ENCODE measurements at regions not wholly inside any gene's neighbourhood (a gene's known extent, or its start where the extent isn't known, plus 50 kb on each side); places are given as distances from the start of the nearest gene placed in this dataset.

DNA sequence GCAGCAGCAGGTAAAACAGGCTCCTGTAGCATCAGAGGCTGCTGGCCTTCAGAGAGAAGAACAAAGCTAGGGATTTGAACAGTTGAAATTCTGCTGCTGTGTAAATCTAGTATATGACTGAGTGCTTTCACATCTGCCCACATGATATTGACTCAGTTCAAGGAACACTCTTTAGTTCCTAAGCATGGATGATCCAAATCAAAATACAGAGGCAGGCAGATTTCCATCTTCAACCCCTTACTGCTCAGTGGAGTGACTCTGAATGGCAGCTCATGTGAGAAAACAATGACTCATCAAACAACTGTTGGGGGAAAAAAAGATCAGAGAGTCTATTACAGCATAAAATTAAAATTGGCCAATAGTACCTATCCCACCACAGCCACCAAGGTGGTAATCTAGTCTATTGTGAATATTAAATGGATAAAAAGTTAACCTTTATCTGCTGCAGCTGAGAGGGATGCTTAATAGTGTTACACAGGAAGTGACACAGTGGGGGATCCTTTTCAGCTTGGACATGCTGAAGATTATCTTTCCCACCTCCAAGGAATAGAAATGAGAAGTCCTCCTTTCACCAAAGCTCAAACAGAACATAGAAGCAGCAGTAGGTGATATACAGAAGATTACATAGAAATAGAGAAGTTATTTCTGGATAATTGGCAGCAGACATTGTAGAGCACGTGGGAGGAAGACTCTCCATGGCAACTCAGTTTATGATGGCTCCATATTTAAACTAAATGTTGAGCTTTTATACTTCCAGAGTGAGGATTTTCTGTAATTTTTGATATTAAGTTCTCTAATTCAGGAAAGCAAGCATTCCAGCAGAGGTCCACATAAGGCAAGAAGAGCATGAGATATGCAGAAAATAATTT, 239.7 kb upstream of the ERCC4 start:
- Histone ChIP-seq H3K36me3 (no peaks in the 10 kb centered on the region), H3K27me3 (no peaks in the 10 kb centered on the region), H3K4me1 (no peaks in the 10 kb centered on the region), H3K9me3 (no peaks in the 10 kb centered on the region), H3K4me3 (no peak overlapping the region), H3K27ac (no peak overlapping the region)
- DNase-seq (ENCODE audit: low spot score in 2 of 2), result no peak
- intact Hi-C loops (cut with DNase I), result loop anchor here (10.0 kb wide), 1 partner anchor 65 kb away; no protein-coding TSS in a partner anchor
- TF ChIP-seq, protein P1, sequence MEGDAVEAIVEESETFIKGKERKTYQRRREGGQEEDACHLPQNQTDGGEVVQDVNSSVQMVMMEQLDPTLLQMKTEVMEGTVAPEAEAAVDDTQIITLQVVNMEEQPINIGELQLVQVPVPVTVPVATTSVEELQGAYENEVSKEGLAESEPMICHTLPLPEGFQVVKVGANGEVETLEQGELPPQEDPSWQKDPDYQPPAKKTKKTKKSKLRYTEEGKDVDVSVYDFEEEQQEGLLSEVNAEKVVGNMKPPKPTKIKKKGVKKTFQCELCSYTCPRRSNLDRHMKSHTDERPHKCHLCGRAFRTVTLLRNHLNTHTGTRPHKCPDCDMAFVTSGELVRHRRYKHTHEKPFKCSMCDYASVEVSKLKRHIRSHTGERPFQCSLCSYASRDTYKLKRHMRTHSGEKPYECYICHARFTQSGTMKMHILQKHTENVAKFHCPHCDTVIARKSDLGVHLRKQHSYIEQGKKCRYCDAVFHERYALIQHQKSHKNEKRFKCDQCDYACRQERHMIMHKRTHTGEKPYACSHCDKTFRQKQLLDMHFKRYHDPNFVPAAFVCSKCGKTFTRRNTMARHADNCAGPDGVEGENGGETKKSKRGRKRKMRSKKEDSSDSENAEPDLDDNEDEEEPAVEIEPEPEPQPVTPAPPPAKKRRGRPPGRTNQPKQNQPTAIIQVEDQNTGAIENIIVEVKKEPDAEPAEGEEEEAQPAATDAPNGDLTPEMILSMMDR (IDR thresholded peaks at IDR 0.05), result no peak

DNA sequence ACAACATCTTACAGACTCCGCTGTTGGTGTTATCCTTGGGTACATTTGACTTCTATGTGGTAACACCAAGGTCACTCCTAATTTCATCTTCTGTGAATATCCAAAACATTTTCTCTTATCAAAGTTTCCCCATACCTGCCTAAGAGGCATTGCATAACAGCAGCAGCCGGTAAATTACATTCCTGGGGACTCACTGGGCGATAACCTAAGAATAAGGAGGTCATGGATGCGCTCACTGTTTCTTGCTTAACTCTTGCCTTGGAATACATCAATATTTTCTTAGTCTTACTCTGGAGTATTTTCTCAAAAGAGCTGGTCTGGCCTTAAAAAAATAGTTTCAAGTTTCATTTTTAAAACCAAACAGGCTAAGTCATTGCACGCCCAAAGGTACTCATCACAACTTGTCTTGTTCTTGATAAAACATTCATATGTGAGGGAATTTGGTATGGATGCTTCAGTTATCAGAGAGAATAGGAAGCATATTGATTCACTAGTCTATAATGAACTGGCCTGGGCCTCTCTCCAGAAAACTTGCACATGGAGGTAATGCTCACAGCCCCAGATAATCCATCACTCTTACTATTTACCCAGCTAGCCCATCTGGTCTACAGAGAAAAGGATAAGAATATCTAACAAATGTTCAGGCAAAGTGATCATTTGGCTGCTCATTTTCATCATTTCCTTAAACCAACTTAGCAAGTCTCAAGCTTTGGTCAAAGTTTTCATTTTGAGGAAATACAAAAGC, 235.0 kb upstream of the ERCC4 start:
- DNase-seq (ENCODE audit: low spot score in 2 of 2), result no peak
- Histone ChIP-seq H3K4me1 (no peaks in the 10 kb centered on the region), H3K4me3 (no peak overlapping the region), H3K27ac (no peak overlapping the region), H3K27me3 (no peaks in the 10 kb centered on the region), H3K36me3 (no peaks in the 10 kb centered on the region), H3K9me3 (no peaks in the 10 kb centered on the region)
- TF ChIP-seq, protein P1 (IDR thresholded peaks at IDR 0.05), result no peak
- intact Hi-C loops (cut with DNase I), result loop anchor here (10.0 kb wide), 1 partner anchor 60 kb away; no protein-coding TSS in a partner anchor

DNA sequence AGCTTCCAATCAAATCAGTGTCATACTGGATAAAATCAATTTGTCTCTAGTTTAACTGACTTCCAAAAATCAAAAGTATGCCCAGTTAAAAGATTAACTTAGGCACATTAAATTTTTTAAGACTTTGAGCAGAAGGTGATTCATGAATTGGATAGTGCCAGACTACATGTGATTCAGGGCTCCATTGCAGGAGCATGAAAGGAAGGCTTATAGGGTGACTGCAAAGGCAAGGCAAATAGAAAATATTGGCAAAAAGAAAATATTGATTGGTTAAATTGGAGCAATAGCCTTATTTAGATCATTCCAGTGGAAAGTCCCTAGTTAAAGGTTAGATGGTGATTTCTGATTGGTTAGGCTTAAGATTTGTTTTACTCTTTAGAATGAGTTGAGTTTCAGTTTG, 223.9 kb upstream of the ERCC4 start:
- no peaks in the 10 kb centered on the region for H3K36me3 ChIP-seq
- no peak overlapping the region for H3K4me3 ChIP-seq
- H3K9me3 ChIP-seq, result peaks cover 0 to 17% of the 10 kb centered on the region in 2 donors
- intact Hi-C loops (cut with DNase I), result no loop called here
- DNase-seq (ENCODE audit: low spot score in 2 of 2), result no peak
- H3K27ac ChIP-seq, result no peak overlapping the region
- no peaks in the 10 kb centered on the region for H3K4me1 ChIP-seq
- H3K27me3 ChIP-seq, result no peaks in the 10 kb centered on the region
- TF ChIP-seq, protein P1 (IDR thresholded peaks at IDR 0.05), result no peak

DNA sequence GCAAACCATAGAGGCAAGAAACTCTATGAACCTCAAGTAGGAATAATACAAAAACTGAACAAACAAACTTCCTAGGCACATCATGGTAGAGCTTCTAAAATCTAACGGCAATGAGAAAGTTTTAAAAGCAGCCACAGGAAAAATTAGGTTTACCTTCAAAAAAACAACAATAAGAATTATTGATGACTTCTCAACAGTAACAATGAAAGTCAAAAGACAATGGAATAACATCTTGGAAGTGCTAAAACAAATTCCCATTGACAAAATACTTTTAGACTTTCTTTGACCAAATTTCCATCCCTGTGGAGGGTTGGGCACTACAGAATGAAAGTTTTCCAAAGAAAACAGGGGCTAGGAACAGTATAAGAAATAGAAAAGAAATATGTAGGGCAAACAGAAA, 222.9 kb upstream of the ERCC4 start:
- Histone ChIP-seq H3K9me3 (peaks cover 0 to 17% of the 10 kb centered on the region in 2 donors), H3K4me3 (no peak overlapping the region)
- intact Hi-C loops (cut with DNase I), result no loop called here

DNA sequence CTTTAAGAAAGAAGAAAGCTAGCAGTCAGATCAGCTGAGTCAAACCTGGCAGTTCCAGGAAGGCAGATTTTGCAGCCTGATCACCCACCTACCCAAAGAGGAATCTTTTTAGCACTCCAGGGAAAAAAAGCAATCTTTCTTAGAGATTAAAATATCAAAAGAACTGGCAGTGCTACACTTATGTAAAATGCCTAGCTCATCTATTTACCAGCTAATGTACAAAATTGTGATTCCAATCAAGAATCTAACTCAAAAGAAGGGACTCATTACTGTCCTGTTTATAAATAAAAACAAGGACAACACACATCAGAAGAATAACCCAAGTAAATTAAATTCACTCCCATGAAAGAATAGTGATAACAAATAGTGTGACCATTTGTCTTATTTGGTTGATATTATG, 222.4 kb upstream of the ERCC4 start:
- Histone ChIP-seq H3K36me3 (no peaks in the 10 kb centered on the region), H3K27me3 (no peaks in the 10 kb centered on the region), H3K4me1 (peaks cover 0 to 3% of the 10 kb centered on the region in 2 donors), H3K4me3 (no peak overlapping the region), H3K9me3 (peaks cover 0 to 17% of the 10 kb centered on the region in 2 donors), H3K27ac (no peak overlapping the region)
- TF ChIP-seq, protein P1 (IDR thresholded peaks at IDR 0.05), result no peak
- intact Hi-C loops (cut with DNase I), result no loop called here
- DNase-seq (ENCODE audit: low spot score in 2 of 2), result no peak

More for the DNA sequence above, 222.9 kb upstream of the ERCC4 start:
- H3K27me3 ChIP-seq, result no peaks in the 10 kb centered on the region
- no peak overlapping the region for H3K27ac ChIP-seq
- no peaks in the 10 kb centered on the region for H3K4me1 ChIP-seq
- no peak for DNase-seq (ENCODE audit: low spot score in 2 of 2)
- TF ChIP-seq, protein P1 (IDR thresholded peaks at IDR 0.05), result no peak
- no peaks in the 10 kb centered on the region for H3K36me3 ChIP-seq

Data from ascending aorta (tissue), 2 donors.